KMS-11 (cell line): ENCODE measurements at regions not wholly inside any gene's neighbourhood (a gene's known extent, or its start where the extent isn't known, plus 50 kb on each side); places are given as distances from the start of the nearest gene placed in this dataset.

ENCODE experiments used
- H2AFZ ChIP-seq: fragments of 200-600 bp; sonication (generic); 2 replicates; pipeline ENCODE4 v1.6.1; 2016; ENCODE audit warnings: antibody characterized with exemption, mixed run types, low read depth
- H3K27ac ChIP-seq: fragments of 200-600 bp; sonication (generic); 2 replicates; pipeline ENCODE4 v1.6.1; 2016; ENCODE audit warnings: mild to moderate bottlenecking, mixed run types
- H3K27me3 ChIP-seq: fragments of 200-600 bp; sonication (generic); 2 replicates; pipeline ENCODE4 v1.6.1; 2017; ENCODE audit warnings: mild to moderate bottlenecking, low read depth, mixed run types, moderate library complexity; ENCODE audit not compliant: insufficient read depth
- H3K36me3 ChIP-seq: fragments of 200-600 bp; sonication (generic); 2 replicates; pipeline ENCODE4 v1.6.1; 2017; ENCODE audit warnings: mild to moderate bottlenecking, mixed run types; ENCODE audit not compliant: insufficient read depth
- H3K4me1 ChIP-seq: fragments of 200-600 bp; sonication (generic); 2 replicates; pipeline ENCODE4 v1.6.1; 2016; ENCODE audit warnings: mild to moderate bottlenecking, low read depth, mixed run types; ENCODE audit not compliant: poor library complexity, severe bottlenecking
- H3K4me2 ChIP-seq: fragments of 200-600 bp; sonication (generic); 2 replicates; pipeline ENCODE4 v1.7.0; 2016; ENCODE audit warnings: mild to moderate bottlenecking, mixed run types
- H3K4me3 ChIP-seq: fragments of 200-600 bp; sonication (generic); IDR thresholded peaks from 2 replicates; pipeline ENCODE4 v1.6.1; 2017; ENCODE audit warnings: low read depth, low read length, mixed read lengths; ENCODE audit not compliant: insufficient read depth
- H3K79me2 ChIP-seq: fragments of 200-600 bp; sonication (generic); 2 replicates; pipeline ENCODE4 v1.6.1; 2016; ENCODE audit warnings: low read depth, mixed run types; ENCODE audit not compliant: insufficient read depth
- H3K9ac ChIP-seq: fragments of 200-600 bp; sonication (generic); 2 replicates; pipeline ENCODE4 v1.6.1; 2016; ENCODE audit warnings: mild to moderate bottlenecking, mixed run types
- H4K20me1 ChIP-seq: fragments of 200-600 bp; sonication (generic); 2 replicates; pipeline ENCODE4 v1.6.1; 2016; ENCODE audit warnings: mild to moderate bottlenecking, mixed run types; ENCODE audit not compliant: insufficient read depth
- TF ChIP-seq, protein P1 (sequence below): fragments of 200-600 bp; sonication (generic); conservative IDR thresholded peaks from 2 replicates; pipeline ENCODE4 v1.6.1; 2017; ENCODE audit warnings: low read depth, mild to moderate bottlenecking, antibody characterized with exemption, low read length, moderate library complexity, mixed read lengths

DNA sequence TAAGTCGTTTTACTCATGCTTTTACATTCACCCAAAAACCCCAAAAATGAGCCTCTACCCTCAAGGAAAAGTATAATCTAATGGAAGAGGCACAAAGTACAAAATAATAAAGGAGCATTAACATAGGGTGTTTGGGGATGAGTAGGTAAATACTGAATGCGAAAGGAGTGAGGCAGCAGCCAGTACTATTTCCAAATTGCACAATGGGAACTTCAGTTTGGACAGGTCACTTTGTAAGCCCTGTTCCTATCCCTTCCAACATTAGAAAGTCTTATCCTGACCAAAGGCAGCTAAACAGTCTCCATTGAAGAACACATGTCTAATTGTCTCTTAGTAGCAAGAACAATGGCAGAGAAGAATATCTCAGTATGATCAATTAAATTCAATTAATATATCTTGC lies 728.3 kb downstream of the GBE1 start:
- Histone ChIP-seq H3K4me2 (no peak overlapping the region), H2AFZ (no peak overlapping the region), H3K36me3 (no peaks in the 10 kb centered on the region), H3K4me3 (no peak overlapping the region), H3K27ac (no peak overlapping the region), H4K20me1 (no peaks in the 10 kb centered on the region), H3K79me2 (no peaks in the 10 kb centered on the region), H3K4me1 (no peaks in the 10 kb centered on the region), H3K27me3 (no peaks in the 10 kb centered on the region), H3K9ac (no peak overlapping the region)
- TF ChIP-seq, protein P1, sequence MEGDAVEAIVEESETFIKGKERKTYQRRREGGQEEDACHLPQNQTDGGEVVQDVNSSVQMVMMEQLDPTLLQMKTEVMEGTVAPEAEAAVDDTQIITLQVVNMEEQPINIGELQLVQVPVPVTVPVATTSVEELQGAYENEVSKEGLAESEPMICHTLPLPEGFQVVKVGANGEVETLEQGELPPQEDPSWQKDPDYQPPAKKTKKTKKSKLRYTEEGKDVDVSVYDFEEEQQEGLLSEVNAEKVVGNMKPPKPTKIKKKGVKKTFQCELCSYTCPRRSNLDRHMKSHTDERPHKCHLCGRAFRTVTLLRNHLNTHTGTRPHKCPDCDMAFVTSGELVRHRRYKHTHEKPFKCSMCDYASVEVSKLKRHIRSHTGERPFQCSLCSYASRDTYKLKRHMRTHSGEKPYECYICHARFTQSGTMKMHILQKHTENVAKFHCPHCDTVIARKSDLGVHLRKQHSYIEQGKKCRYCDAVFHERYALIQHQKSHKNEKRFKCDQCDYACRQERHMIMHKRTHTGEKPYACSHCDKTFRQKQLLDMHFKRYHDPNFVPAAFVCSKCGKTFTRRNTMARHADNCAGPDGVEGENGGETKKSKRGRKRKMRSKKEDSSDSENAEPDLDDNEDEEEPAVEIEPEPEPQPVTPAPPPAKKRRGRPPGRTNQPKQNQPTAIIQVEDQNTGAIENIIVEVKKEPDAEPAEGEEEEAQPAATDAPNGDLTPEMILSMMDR, result no peak

DNA sequence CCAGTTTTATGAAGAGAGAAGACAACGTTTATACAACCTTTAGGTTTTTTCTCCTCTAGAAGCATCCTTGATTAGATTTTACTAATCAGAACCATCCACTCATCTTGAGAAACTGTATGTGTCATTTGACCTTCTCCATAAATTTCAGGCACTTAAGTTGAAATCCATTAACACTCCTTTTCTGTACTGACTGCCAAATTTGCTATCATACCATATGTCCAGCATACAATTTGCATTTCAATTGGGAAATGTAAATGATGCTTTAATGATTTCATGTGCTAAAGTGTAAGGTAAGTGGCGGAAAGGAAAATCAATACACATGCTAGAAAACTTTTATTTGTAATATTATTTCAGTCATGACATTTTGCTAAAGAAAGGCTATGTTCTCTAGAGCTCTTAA lies 731.6 kb downstream of the GBE1 start:
- Histone ChIP-seq H3K36me3 (no peaks in the 10 kb centered on the region), H3K9ac (no peak overlapping the region), H3K4me1 (no peaks in the 10 kb centered on the region), H4K20me1 (no peaks in the 10 kb centered on the region), H3K79me2 (no peaks in the 10 kb centered on the region), H3K4me3 (no peak overlapping the region), H3K27me3 (no peaks in the 10 kb centered on the region), H3K27ac (no peak overlapping the region), H2AFZ (no peak overlapping the region), H3K4me2 (no peak overlapping the region)
- TF ChIP-seq, protein P1, result no peak

DNA sequence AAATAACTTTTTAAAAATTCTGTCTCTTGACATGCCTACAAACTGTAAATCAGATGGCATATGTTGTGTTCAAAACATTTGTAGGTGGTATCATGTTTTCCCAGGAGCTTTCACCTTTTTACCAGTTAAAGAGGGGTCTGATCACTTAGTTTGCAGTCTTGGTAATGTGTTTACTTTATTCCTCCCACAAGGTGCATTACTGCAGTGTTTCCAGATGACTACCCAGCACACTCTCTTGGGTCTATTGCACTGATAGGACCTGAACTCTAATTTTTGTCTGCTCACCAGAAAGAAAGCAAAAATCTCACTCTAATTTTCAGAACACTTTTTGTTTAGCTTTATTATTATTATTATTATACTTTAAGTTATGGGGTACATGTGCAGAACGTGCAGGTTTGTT lies 734.1 kb downstream of the GBE1 start:
- no peaks in the 10 kb centered on the region for H3K79me2 ChIP-seq
- H3K4me1 ChIP-seq, result no peaks in the 10 kb centered on the region
- TF ChIP-seq, protein P1, result no peak
- H3K4me2 ChIP-seq, result no peak overlapping the region
- H3K36me3 ChIP-seq, result no peaks in the 10 kb centered on the region
- no peak overlapping the region for H3K27ac ChIP-seq
- no peaks in the 10 kb centered on the region for H3K27me3 ChIP-seq
- no peak overlapping the region for H3K9ac ChIP-seq
- H4K20me1 ChIP-seq, result no peaks in the 10 kb centered on the region
- no peak overlapping the region for H3K4me3 ChIP-seq
- H2AFZ ChIP-seq, result no peak overlapping the region

DNA sequence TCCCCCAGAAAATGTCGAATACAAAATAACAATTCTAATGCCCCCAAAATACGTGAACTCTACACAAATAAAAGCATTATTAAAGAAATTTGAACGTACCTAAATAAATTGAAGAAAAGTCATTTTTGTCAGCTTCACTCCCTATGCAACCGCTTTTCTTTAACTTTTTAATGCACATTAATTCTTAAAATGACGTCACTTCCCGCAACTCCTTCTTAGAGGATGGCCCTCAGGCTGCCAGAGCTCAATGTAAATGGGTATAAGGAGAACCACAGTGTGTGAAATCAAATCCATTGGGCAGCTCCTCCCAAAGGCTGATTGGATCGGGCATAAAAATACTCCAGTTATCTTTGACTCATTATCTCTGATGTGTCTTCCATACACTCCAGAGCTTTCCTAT lies 736.9 kb downstream of the GBE1 start:
- Histone ChIP-seq H3K27me3 (no peaks in the 10 kb centered on the region), H3K79me2 (no peaks in the 10 kb centered on the region), H3K9ac (no peak overlapping the region), H3K4me2 (no peak overlapping the region), H3K4me1 (no peaks in the 10 kb centered on the region), H3K36me3 (no peaks in the 10 kb centered on the region), H4K20me1 (no peaks in the 10 kb centered on the region), H2AFZ (no peak overlapping the region), H3K27ac (no peak overlapping the region), H3K4me3 (no peak overlapping the region)
- TF ChIP-seq, protein P1, result no peak

DNA sequence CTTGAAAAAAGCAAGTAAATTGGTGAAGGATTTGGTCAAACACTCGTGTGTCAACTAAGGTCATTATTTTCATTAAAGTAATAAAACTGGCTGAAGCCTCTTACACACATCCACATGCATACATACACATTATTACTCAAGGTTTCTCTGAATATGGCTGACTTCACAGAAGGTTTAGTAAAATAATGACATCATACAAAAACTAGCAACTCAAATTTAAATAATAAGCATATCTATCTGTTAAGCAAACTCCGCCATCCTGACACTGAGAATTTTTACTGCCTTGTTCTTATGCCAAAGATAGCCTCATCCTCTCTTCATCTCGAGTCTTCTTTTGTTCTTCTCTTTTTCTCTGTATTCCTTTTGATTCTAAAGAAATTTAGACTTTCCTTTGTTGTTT lies 739.1 kb downstream of the GBE1 start:
- H4K20me1 ChIP-seq, result no peaks in the 10 kb centered on the region

More for the DNA sequence above, 739.1 kb downstream of the GBE1 start:
- Histone ChIP-seq H3K9ac (no peak overlapping the region), H3K27ac (no peak overlapping the region), H3K4me3 (no peak overlapping the region), H2AFZ (no peak overlapping the region), H3K36me3 (no peaks in the 10 kb centered on the region), H3K4me2 (no peak overlapping the region), H3K27me3 (no peaks in the 10 kb centered on the region), H3K79me2 (no peaks in the 10 kb centered on the region), H3K4me1 (no peaks in the 10 kb centered on the region)
- TF ChIP-seq, protein P1, result no peak
